Activated CD4-positive, alpha-beta T cell treated with anti-CD3 and anti-CD28 coated beads, Interleukin-2, Interleukin-4, amounts not matched to agents 100 ng/mL and 50 ng/mL, durations not matched to agents 16 hours and 8 hours (primary cell): ENCODE measurements at regions not wholly inside any gene's neighbourhood (a gene's known extent, or its start where the extent isn't known, plus 50 kb on each side); places are given as distances from the start of the nearest gene placed in this dataset.
"Not testable (repeated sequence)": the region's sequence is repeated elsewhere in the genome, so short reads cannot be mapped to it uniquely, and the experiment has no call there.

ENCODE experiments used
- DNase-seq: peaks from one replicate; pipeline ENCODE4 v3.0.0-alpha.2; 2020; ENCODE audit warnings: low spot score

GRCh38 chr3:82015241-82015640 is 253.8 kb upstream of the GBE1 start:
- DNase-seq, result no peak

- DNase-seq, result no peak
These were observed 251.3 kb upstream of the GBE1 start for GRCh38 chr3:82012775-82013174.

GRCh38 chr3:82011336-82011735 is 249.9 kb upstream of the GBE1 start:
- no peak for DNase-seq

- DNase-seq, result no peak
These were observed 243.8 kb upstream of the GBE1 start for GRCh38 chr3:82005266-82005665.

- DNase-seq, result no peak
These were observed 242.8 kb upstream of the GBE1 start for GRCh38 chr3:82004266-82004665.

- DNase-seq, result no peak
These were observed 241.7 kb upstream of the GBE1 start for GRCh38 chr3:82002986-82003642.

GRCh38 chr3:82002491-82002890 is 241.0 kb upstream of the GBE1 start:
- no peak for DNase-seq

- no peak for DNase-seq
These were observed 240.0 kb upstream of the GBE1 start for GRCh38 chr3:82001276-82001923.

GRCh38 chr3:82000773-82001172 is 239.3 kb upstream of the GBE1 start:
- no peak for DNase-seq

- DNase-seq, result no peak
These were observed 238.9 kb upstream of the GBE1 start for GRCh38 chr3:82000350-82000749.

- DNase-seq, result no peak
These were observed 237.5 kb upstream of the GBE1 start for GRCh38 chr3:81998907-81999306.

- DNase-seq, result no peak
These were observed 236.8 kb upstream of the GBE1 start for GRCh38 chr3:81998139-81998755.

GRCh38 chr3:81997390-81997789 is 235.9 kb upstream of the GBE1 start:
- DNase-seq, result no peak

GRCh38 chr3:81995329-81995728 is 233.9 kb upstream of the GBE1 start:
- DNase-seq, result no peak

- DNase-seq, result no peak
These were observed 228.3 kb upstream of the GBE1 start for GRCh38 chr3:81989758-81990157.

- no peak for DNase-seq
These were observed 227.8 kb upstream of the GBE1 start for GRCh38 chr3:81989274-81989673.

GRCh38 chr3:81987412-81987811 is 226.0 kb upstream of the GBE1 start:
- not testable (repeated sequence) for DNase-seq

- no peak for DNase-seq
These were observed 224.7 kb upstream of the GBE1 start for GRCh38 chr3:81985996-81986723.

GRCh38 chr3:81983382-81983781 is 221.9 kb upstream of the GBE1 start:
- no peak for DNase-seq

GRCh38 chr3:81980596-81981494 is 219.4 kb upstream of the GBE1 start:
- DNase-seq, result no peak

GRCh38 chr3:81974751-81975150 is 213.3 kb upstream of the GBE1 start:
- no peak for DNase-seq

GRCh38 chr3:81968658-81969057 is 207.2 kb upstream of the GBE1 start:
- DNase-seq, result no peak
